Bronchial epithelial cell (primary cell): ENCODE measurements at regions not wholly inside any gene's neighbourhood (a gene's known extent, or its start where the extent isn't known, plus 50 kb on each side); places are given as distances from the start of the nearest gene placed in this dataset.
A peak's percentile ranks its signal among the peaks of the same experiment; 100 is the strongest.
"Not testable (repeated sequence)": the region's sequence is repeated elsewhere in the genome, so short reads cannot be mapped to it uniquely, and the experiment has no call there.

Experiments used
- DNase-seq: peaks from one replicate; pipeline ENCODE4 v3.0.0-alpha.2; 2010; ENCODE audit warnings: low read depth
- FAIRE-seq: peaks from 2 replicates; lab custom pipeline; 2011; peaks lifted over from hg19 to GRCh38; lab: Jason Lieb, UNC
- H3K27me3 ChIP-seq: 2 replicates; pipeline ENCODE4 v1.5.1; 2011; ENCODE audit warnings: low read length; ENCODE audit not compliant: control insufficient read depth, insufficient read depth
- H3K36me3 ChIP-seq: 2 replicates; pipeline ENCODE4 v1.5.1; 2011; ENCODE audit warnings: low read length; ENCODE audit not compliant: control insufficient read depth, insufficient read depth
- H3K4me3 ChIP-seq: 2 replicates; pipeline ENCODE4 v1.5.1; 2011; ENCODE audit warnings: mild to moderate bottlenecking, low read depth, low read length, control low read depth
- TF ChIP-seq, protein P1 (sequence below): IDR thresholded peaks from 2 replicates; pipeline ENCODE4 v1.5.1; 2011; ENCODE audit warnings: mild to moderate bottlenecking, moderate library complexity, low read length, control low read depth, inconsistent platforms; ENCODE audit not compliant: insufficient read depth, severe bottlenecking

DNA sequence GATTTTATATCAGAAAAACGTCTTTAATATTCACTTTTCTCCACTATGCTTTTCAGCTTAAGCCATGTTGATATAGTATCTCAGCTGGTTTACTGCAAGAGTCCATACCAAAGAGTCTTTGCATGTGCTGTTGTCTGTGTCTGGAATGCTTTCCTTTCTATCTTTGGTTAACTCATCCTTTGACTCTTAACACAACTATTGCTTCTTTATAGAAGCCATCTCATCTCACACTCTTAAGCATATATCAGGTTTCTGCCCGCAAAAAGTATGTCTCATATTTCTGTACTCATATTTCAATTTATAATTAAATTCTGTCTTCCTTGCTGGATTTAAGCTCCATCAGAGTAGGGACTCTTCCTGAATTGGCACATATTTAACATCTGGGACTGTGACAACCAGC lies 220.9 kb upstream of the KCNK2 start:
- no peak for FAIRE-seq
- Histone ChIP-seq H3K27me3 (no peaks in the 10 kb centered on the region), H3K4me3 (no peak overlapping the region), H3K36me3 (no peaks in the 10 kb centered on the region)
- TF ChIP-seq, protein P1, sequence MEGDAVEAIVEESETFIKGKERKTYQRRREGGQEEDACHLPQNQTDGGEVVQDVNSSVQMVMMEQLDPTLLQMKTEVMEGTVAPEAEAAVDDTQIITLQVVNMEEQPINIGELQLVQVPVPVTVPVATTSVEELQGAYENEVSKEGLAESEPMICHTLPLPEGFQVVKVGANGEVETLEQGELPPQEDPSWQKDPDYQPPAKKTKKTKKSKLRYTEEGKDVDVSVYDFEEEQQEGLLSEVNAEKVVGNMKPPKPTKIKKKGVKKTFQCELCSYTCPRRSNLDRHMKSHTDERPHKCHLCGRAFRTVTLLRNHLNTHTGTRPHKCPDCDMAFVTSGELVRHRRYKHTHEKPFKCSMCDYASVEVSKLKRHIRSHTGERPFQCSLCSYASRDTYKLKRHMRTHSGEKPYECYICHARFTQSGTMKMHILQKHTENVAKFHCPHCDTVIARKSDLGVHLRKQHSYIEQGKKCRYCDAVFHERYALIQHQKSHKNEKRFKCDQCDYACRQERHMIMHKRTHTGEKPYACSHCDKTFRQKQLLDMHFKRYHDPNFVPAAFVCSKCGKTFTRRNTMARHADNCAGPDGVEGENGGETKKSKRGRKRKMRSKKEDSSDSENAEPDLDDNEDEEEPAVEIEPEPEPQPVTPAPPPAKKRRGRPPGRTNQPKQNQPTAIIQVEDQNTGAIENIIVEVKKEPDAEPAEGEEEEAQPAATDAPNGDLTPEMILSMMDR: no peak
- DNase-seq: no peak

DNA sequence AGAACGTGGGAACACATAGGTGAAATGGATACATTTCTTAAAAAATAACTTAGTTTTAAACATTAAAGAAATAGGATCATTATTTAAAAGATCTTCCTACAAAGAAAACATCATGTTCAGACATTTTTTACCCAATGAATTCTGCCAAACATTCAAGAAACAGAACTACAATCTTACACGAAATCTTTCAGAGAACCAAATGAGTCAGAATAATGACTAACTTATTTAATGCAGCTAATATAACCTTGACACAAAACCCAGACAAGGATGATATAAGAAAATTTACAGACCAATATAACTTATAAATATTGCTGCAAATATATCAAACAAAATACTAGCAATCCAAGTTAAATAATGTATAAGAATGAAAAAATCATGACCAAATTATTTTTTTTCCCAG lies 220.1 kb upstream of the KCNK2 start:
- Histone ChIP-seq H3K36me3 (no peaks in the 10 kb centered on the region), H3K4me3 (no peak overlapping the region), H3K27me3 (no peaks in the 10 kb centered on the region)
- FAIRE-seq (no peak), DNase-seq (peak; percentile 48)
- TF ChIP-seq, protein P1: no peak

DNA sequence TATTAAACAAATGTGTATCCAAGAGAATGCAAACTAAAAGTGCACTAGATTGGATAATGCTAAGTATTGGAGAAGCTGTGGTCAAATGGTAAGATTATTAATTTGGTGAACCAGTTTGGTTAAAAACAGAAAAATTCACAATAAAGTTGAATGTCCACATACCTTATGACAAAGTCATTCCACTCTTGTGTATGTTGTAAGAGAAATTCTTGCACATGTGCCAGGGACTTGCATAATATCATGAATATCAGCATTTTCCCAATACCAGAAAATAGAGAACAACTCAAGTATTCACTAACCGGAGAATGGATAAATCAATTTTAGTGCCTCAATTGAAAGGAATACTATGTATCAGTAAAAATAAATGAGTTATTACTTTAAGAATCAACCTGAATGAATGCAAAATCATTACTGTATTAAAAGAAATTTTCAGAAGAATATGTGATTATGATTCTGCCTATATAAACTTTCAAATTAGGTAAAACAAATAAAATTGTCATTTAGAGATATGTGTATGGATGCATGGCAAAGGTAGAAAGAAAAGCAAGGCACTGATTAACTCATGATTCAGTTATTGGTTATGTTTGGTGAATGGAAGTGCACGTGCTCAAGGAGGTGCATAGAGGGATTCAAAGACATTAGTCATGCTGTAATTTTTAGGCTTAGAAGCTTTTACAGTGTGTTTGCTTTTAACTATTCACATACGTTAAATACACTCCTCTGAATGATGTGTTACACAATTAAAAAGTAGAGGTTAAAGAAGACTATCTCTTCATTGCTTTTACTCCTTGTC lies 217.4 kb upstream of the KCNK2 start:
- Histone ChIP-seq H3K36me3 (no peaks in the 10 kb centered on the region), H3K4me3 (no peak overlapping the region), H3K27me3 (no peaks in the 10 kb centered on the region)
- peak; percentile 85 for DNase-seq
- TF ChIP-seq, protein P1: no peak
- no peak for FAIRE-seq

DNA sequence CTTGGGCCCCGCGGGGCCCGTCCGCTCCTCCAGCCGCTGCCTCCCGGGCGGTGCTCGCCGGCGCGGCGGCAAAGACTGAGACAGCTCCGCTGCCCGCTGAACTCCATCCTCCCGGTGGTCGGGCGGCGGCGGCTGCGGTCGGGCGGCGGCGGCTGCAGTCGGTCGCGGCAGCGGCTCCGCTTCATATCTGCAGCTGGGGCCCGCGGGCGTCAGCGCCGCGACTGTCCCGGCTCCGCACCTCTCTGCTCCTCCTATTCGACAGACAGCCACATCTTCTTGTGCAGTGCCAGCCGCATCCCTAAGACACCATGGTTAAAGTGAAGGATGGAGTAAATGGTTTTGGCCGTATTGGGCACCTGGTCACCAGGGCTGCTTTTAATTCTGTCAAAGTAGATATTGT lies 212.1 kb upstream of the KCNK2 start:
- H3K27me3 ChIP-seq, H3K4me3 ChIP-seq, DNase-seq, FAIRE-seq, H3K36me3 ChIP-seq: not testable (repeated sequence)

DNA sequence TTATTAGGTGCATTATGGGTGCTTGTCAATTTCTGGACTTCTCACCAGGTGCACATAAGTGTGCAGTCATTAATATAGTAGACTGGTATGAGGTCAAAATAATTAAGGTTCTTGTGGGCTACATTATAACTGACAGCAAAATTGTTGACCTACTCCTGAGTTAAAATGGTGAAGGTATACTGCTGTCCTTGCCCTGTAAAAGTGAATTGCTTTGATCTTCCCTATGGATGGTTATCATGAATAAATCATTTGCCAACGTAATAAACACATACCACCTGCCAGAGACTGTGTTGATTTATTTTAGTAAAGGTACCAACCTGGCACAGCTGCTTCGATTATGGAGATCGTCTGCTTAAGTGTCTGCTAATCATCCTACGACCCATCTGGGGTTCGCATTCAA lies 201.6 kb upstream of the KCNK2 start:
- FAIRE-seq: no peak
- H3K27me3 ChIP-seq: no peaks in the 10 kb centered on the region
- no peak overlapping the region for H3K4me3 ChIP-seq
- TF ChIP-seq, protein P1: no peak
- H3K36me3 ChIP-seq: no peaks in the 10 kb centered on the region
- DNase-seq: no peak

GRCh38 chr1:214882616-214883015 lies 199.9 kb upstream of the KCNK2 start:
- H3K36me3 ChIP-seq: no peaks in the 10 kb centered on the region
- no peaks in the 10 kb centered on the region for H3K27me3 ChIP-seq
- no peak for FAIRE-seq
- DNase-seq: no peak
- TF ChIP-seq, protein P1: no peak
- H3K4me3 ChIP-seq: no peak overlapping the region
